BJ (cell line): ENCODE measurements at regions not wholly inside any gene's neighbourhood (a gene's known extent, or its start where the extent isn't known, plus 50 kb on each side); places are given as distances from the start of the nearest gene placed in this dataset.
"Not testable (repeated sequence)": the region's sequence is repeated elsewhere in the genome, so short reads cannot be mapped to it uniquely, and the experiment has no call there.

Source experiments
- CTCF ChIA-PET: fragments of 350-600 bp; formaldehyde crosslinking; extraction: SDS; loops from one replicate; lab custom pipeline; 2021; ENCODE audit warnings: antibody characterized with exemption, inconsistent platforms; lab: Yijun Ruan, JAX
- POLR2A ChIA-PET: fragments of 300-600 bp; sonication (Branson Sonifier 250); formaldehyde crosslinking; extraction: SDS; loops from one replicate; lab custom pipeline; 2021; ENCODE audit warnings: antibody characterized with exemption; lab: Charles Lee
- DNase-seq: peaks from one replicate; pipeline ENCODE4 v3.0.0-alpha.2; 2011; ENCODE audit warnings: low read depth
- H3K27me3 ChIP-seq: 2 replicates; pipeline ENCODE4 v1.6.0; 2011; ENCODE audit warnings: low read length; ENCODE audit not compliant: control insufficient read depth, insufficient read depth
- H3K36me3 ChIP-seq: 2 replicates; pipeline ENCODE4 v1.5.1; 2011; ENCODE audit warnings: low read length; ENCODE audit not compliant: control insufficient read depth, insufficient read depth
- H3K4me3 ChIP-seq: 2 replicates; pipeline ENCODE4 v1.5.1; 2011; ENCODE audit warnings: low read depth, mild to moderate bottlenecking, control low read depth, low read length
- TF ChIP-seq, protein P1 (sequence below): IDR thresholded peaks from 2 replicates; pipeline ENCODE4 v1.5.1; 2011; ENCODE audit warnings: low read depth, mild to moderate bottlenecking, control low read depth, inconsistent platforms, low read length, moderate library complexity; ENCODE audit not compliant: insufficient read depth

DNA sequence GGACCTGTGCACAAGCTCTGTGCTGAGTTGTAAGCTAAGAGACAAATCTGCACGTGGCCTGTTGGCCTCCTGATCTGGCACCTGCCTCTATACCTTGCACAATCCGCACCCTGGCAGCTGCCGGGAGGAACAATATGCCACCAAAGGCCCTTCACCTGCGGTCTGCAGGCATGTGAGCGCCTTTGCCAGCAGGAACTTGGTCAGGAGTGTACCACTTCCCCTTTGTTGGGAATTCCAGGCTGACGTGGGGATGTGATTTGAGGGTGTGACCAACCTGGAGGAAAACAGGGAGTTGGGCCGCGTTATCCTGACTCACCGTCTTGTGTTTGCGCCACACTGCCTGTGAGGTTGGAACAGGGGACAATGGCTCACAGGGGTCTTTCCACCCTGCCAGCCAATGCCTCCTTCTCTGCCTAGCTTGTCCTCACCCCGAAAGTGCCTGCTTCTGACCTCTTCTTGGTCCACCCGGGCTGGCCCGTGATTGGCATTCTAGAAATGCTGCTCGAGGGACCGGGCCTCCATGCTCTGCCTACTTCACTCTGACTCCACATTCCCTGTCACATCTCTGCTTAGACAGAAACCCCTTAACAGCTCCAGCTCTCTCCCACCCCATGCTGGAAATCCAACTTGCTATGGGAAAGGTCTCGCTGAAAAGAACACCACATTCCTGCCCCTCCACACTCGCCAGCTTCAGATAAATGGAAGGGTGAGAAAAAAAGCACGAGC is 67.1 kb upstream of the MAP4K4 start:
- TF ChIP-seq, protein P1, sequence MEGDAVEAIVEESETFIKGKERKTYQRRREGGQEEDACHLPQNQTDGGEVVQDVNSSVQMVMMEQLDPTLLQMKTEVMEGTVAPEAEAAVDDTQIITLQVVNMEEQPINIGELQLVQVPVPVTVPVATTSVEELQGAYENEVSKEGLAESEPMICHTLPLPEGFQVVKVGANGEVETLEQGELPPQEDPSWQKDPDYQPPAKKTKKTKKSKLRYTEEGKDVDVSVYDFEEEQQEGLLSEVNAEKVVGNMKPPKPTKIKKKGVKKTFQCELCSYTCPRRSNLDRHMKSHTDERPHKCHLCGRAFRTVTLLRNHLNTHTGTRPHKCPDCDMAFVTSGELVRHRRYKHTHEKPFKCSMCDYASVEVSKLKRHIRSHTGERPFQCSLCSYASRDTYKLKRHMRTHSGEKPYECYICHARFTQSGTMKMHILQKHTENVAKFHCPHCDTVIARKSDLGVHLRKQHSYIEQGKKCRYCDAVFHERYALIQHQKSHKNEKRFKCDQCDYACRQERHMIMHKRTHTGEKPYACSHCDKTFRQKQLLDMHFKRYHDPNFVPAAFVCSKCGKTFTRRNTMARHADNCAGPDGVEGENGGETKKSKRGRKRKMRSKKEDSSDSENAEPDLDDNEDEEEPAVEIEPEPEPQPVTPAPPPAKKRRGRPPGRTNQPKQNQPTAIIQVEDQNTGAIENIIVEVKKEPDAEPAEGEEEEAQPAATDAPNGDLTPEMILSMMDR = no peak
- CTCF ChIA-PET = interaction anchor here (1.0 to 1.4 kb wide), 2 partner anchors 31 to 201 kb away, joined by 3 to 4 read pairs; no protein-coding TSS in a partner anchor
- no peak overlapping the region for H3K4me3 ChIP-seq
- no peaks in the 10 kb centered on the region; the same call in 1 of the 2 replicates for H3K27me3 ChIP-seq
- POLR2A ChIA-PET = no interaction called here
- DNase-seq = no peak
- H3K36me3 ChIP-seq = no peaks in the 10 kb centered on the region

DNA sequence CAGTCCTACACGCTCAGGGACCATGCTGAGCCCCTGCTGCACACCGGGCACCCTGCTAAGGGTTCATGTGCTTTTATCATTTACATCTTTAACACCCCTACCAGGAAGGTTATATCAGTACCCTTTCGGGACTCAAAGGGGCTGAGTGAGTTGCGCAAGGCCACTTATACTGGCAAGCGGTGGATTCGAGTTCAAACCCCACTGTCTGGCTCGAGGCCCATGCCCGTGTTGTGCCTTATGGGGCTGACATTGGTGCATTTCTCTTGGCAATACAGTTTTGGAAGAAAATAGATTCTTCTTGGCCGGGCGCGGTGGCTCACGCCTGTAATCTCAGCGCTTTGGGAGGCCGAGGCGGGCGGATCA is 69.5 kb upstream of the MAP4K4 start:
- TF ChIP-seq, protein P1 = no peak
- DNase-seq = no peak
- H3K36me3 ChIP-seq = no peaks in the 10 kb centered on the region
- H3K27me3 ChIP-seq = peaks cover 2% of the 10 kb centered on the region; the same call in 1 of the 2 replicates
- ChIA-PET CTCF (no interaction called here), POLR2A (no interaction called here)
- no peak overlapping the region for H3K4me3 ChIP-seq

- POLR2A ChIA-PET = no interaction called here
- H3K36me3 ChIP-seq = no peaks in the 10 kb centered on the region
- H3K27me3 ChIP-seq = peaks cover 2% of the 10 kb centered on the region; the same call in 1 of the 2 replicates
- CTCF ChIA-PET = interaction anchor here (1.1 kb wide), 1 partner anchor 11 kb away, joined by 3 read pairs; no protein-coding TSS in a partner anchor
- no peak overlapping the region for H3K4me3 ChIP-seq
- TF ChIP-seq, protein P1 = no peak
- DNase-seq = no peak
Observed at GRCh38 chr2:101627285-101628029, 70.0 kb upstream of the MAP4K4 start.

DNA sequence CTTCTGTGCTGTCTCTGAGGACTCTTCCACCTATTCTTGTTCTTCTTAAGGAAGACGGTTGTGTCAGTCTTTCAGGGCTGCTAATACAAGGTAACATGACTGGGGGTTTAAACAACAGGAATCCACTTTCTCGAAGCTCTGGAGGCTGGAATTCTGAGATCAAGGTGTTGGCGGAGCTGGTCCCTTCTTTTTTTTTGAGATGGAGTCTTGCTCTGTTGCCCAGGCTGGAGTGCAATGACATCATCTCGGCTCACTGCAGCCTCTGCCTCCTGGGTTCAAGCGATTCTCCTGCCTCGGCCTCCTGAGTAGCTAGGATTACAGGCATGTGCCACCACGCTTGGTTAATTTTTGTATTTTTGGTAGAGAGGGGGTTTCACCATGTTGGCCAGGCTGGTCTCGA is 71.7 kb upstream of the MAP4K4 start:
- DNase-seq, H3K4me3 ChIP-seq, POLR2A ChIA-PET, H3K27me3 ChIP-seq, H3K36me3 ChIP-seq: not testable (repeated sequence)
- CTCF ChIA-PET = interaction anchor here (1.4 kb wide), 1 partner anchor 8 kb away, joined by 4 read pairs; no protein-coding TSS in a partner anchor

DNA sequence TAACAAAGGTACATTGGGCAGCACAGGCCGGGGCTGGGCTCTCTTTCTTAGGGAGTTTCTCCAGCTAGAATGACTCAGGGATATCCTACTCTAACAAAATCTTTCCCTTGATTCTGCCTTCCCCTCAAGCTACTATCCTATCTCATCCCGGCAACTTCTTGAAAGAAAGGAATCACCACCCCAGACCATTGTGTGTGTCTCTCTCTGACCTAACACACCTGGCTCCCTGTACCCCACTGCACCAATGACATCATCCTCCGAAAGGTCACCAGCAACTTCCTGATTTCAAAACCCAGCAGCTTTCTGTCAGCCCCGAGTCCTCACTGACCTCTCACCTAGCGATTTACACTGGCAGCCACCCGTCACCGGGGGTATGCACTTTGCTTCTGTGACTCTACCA is 72.1 kb upstream of the MAP4K4 start:
- Histone ChIP-seq H3K36me3 (no peaks in the 10 kb centered on the region), H3K27me3 (peaks cover 2% of the 10 kb centered on the region; the same call in 1 of the 2 replicates), H3K4me3 (no peak overlapping the region)
- TF ChIP-seq, protein P1 = no peak
- no peak for DNase-seq
- CTCF ChIA-PET = interaction anchor here (1.4 kb wide), 1 partner anchor 9 kb away, joined by 4 read pairs; no protein-coding TSS in a partner anchor
- POLR2A ChIA-PET = no interaction called here
